MM.1S (cell line): ENCODE measurements at regions not wholly inside any gene's neighbourhood (a gene's known extent, or its start where the extent isn't known, plus 50 kb on each side); places are given as distances from the start of the nearest gene placed in this dataset.

Experiments used
- DNase-seq: peaks from one replicate; pipeline ENCODE4 v3.0.0-alpha.2; 2015
- H2AFZ ChIP-seq: fragments of 300-600 bp; sonication (generic); 2 replicates; pipeline ENCODE4 v1.6.0; 2016; ENCODE audit warnings: antibody characterized with exemption, low read length
- H3F3A ChIP-seq: fragments of 300-600 bp; sonication (generic); 2 replicates; pipeline ENCODE4 v1.6.1; 2016; ENCODE audit warnings: mild to moderate bottlenecking, antibody characterized with exemption, low read length, moderate library complexity, mixed read lengths; ENCODE audit not compliant: insufficient read depth
- H3K27ac ChIP-seq: fragments of 300-600 bp; sonication (generic); 2 replicates; pipeline ENCODE4 v1.5.1; 2016; ENCODE audit warnings: mild to moderate bottlenecking, low read length
- H3K27me3 ChIP-seq: fragments of 300-600 bp; sonication (generic); replicated peaks from 2 replicates; pipeline ENCODE4 v1.6.0; 2016; ENCODE audit warnings: low read length; ENCODE audit not compliant: insufficient read depth
- H3K36me3 ChIP-seq: fragments of 300-600 bp; sonication (generic); replicated peaks from 2 replicates; pipeline ENCODE4 v1.6.1; 2016; ENCODE audit warnings: mild to moderate bottlenecking, low read length, mixed read lengths; ENCODE audit not compliant: insufficient read depth
- H3K4me1 ChIP-seq: fragments of 300-600 bp; sonication (generic); 2 replicates; pipeline ENCODE4 v1.6.1; 2016; ENCODE audit warnings: low read length, mixed read lengths
- H3K4me2 ChIP-seq: fragments of 300-600 bp; sonication (generic); 2 replicates; pipeline ENCODE4 v1.6.0; 2016; ENCODE audit warnings: low read depth, low read length
- H3K4me3 ChIP-seq: fragments of 300-600 bp; sonication (generic); 2 replicates; pipeline ENCODE4 v1.5.1; 2016; ENCODE audit warnings: low read length, mixed read lengths
- H3K79me2 ChIP-seq: fragments of 300-600 bp; sonication (generic); 2 replicates; pipeline ENCODE4 v1.6.1; 2016; ENCODE audit warnings: mixed run types, low read length, mixed read lengths
- H3K9ac ChIP-seq: fragments of 300-600 bp; sonication (generic); 2 replicates; pipeline ENCODE4 v1.6.1; 2016; ENCODE audit warnings: low read length, mixed read lengths
- H3K9me2 ChIP-seq: fragments of 300-600 bp; sonication (generic); replicated peaks from 2 replicates; pipeline ENCODE4 v1.6.1; 2016; ENCODE audit warnings: mild to moderate bottlenecking, low read length, mixed read lengths; ENCODE audit not compliant: insufficient read depth
- H3K9me3 ChIP-seq: fragments of 300-600 bp; sonication (generic); replicated peaks from 2 replicates; pipeline ENCODE4 v1.6.1; 2016; ENCODE audit warnings: mild to moderate bottlenecking, low read length, mixed read lengths; ENCODE audit not compliant: insufficient read depth
- H4K20me1 ChIP-seq: fragments of 300-600 bp; sonication (generic); 2 replicates; pipeline ENCODE4 v1.6.1; 2016; ENCODE audit warnings: mild to moderate bottlenecking, low read length, moderate library complexity, mixed read lengths; ENCODE audit not compliant: insufficient read depth
- EZH2 ChIP-seq: fragments of 300-600 bp; sonication (generic); optimal IDR thresholded peaks from 2 replicates; pipeline ENCODE3; 2017; ENCODE audit warnings: low read depth, mild to moderate bottlenecking, antibody characterized with exemption, low read length, mixed read lengths
- EZH2phosphoT487 ChIP-seq: fragments of 300-600 bp; sonication (generic); IDR thresholded peaks from 2 replicates; pipeline ENCODE4 v1.6.1; 2018; ENCODE audit warnings: antibody characterized with exemption, low read length
- TF ChIP-seq, protein P1 (sequence below): fragments of 300-600 bp; sonication (generic); IDR thresholded peaks from 2 replicates; pipeline ENCODE4 v1.5.1; 2016; ENCODE audit warnings: antibody characterized with exemption, low read length, mixed read lengths

- no peak for DNase-seq
- Histone ChIP-seq H3K27ac (no peak overlapping the region), H4K20me1 (no peaks in the 10 kb centered on the region), H3F3A (no peaks in the 10 kb centered on the region), H3K4me1 (no peaks in the 10 kb centered on the region), H3K36me3 (no peaks in the 10 kb centered on the region), H3K9me2 (no peaks in the 10 kb centered on the region), H3K4me3 (no peak overlapping the region), H3K4me2 (no peak overlapping the region), H2AFZ (no peak overlapping the region), H3K9me3 (no peaks in the 10 kb centered on the region), H3K9ac (no peak overlapping the region), H3K79me2 (no peaks in the 10 kb centered on the region), H3K27me3 (no peaks in the 10 kb centered on the region)
- TF ChIP-seq EZH2phosphoT487 = no peak
- no peak for TF ChIP-seq EZH2
- TF ChIP-seq, protein P1, sequence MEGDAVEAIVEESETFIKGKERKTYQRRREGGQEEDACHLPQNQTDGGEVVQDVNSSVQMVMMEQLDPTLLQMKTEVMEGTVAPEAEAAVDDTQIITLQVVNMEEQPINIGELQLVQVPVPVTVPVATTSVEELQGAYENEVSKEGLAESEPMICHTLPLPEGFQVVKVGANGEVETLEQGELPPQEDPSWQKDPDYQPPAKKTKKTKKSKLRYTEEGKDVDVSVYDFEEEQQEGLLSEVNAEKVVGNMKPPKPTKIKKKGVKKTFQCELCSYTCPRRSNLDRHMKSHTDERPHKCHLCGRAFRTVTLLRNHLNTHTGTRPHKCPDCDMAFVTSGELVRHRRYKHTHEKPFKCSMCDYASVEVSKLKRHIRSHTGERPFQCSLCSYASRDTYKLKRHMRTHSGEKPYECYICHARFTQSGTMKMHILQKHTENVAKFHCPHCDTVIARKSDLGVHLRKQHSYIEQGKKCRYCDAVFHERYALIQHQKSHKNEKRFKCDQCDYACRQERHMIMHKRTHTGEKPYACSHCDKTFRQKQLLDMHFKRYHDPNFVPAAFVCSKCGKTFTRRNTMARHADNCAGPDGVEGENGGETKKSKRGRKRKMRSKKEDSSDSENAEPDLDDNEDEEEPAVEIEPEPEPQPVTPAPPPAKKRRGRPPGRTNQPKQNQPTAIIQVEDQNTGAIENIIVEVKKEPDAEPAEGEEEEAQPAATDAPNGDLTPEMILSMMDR = no peak
These were observed 59.1 kb downstream of the BOD1 start for GRCh38 chr5:173557123-173557903.

DNA sequence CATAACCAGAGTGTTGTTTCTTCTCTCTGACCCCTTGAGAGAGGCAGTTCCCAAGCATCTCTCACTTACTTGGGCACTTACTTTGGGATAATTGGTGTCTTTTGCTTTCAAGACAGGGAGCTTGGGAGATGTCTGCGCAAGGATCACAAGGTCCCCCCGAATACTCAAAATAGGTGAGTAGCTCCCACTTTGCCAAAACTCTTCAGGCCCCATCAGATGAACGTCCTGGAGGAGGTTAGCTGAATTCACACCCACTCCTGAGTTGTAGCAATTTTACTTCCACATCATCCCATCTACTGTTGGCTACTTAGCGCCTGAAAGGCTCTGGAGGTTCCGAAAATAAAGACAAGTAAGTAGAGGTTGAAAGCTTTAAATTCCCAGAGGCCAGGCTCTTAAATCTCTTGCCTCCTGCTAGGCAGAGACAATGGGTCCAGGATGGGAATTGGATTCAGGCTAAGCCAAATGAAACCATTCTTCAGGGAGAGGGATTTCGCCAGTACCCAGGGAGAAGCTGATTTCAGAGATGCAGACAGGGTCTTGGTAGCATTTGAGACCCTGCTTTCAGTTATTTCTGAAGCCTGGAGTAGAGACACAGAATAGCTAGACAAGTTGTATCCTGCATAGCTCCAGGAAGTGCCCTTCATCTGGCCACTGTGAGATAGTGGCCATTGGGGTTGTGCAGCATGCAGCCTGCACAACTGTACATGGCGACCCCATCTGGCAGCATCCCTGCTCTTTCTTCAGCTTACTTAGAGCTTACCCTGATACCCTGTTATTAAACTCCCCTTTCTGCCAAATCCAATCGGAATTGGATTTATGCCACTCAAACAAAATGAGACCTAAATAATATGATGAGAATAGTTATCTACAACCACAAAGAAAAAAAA is 60.1 kb downstream of the BOD1 start:
- no peaks in the 10 kb centered on the region for H3K79me2 ChIP-seq
- H3K9ac ChIP-seq = no peak overlapping the region
- TF ChIP-seq, protein P1 = no peak
- TF ChIP-seq EZH2 = no peak
- no peak for TF ChIP-seq EZH2phosphoT487
- H3K36me3 ChIP-seq = no peaks in the 10 kb centered on the region
- no peaks in the 10 kb centered on the region for H3K27me3 ChIP-seq
- no peak overlapping the region for H3K4me2 ChIP-seq
- DNase-seq = no peak
- H2AFZ ChIP-seq = no peak overlapping the region
- H3K4me1 ChIP-seq = no peaks in the 10 kb centered on the region
- no peaks in the 10 kb centered on the region for H3K9me3 ChIP-seq
- no peak overlapping the region for H3K27ac ChIP-seq
- H3F3A ChIP-seq = no peaks in the 10 kb centered on the region
- no peak overlapping the region for H3K4me3 ChIP-seq
- H3K9me2 ChIP-seq = no peaks in the 10 kb centered on the region
- no peaks in the 10 kb centered on the region for H4K20me1 ChIP-seq

DNA sequence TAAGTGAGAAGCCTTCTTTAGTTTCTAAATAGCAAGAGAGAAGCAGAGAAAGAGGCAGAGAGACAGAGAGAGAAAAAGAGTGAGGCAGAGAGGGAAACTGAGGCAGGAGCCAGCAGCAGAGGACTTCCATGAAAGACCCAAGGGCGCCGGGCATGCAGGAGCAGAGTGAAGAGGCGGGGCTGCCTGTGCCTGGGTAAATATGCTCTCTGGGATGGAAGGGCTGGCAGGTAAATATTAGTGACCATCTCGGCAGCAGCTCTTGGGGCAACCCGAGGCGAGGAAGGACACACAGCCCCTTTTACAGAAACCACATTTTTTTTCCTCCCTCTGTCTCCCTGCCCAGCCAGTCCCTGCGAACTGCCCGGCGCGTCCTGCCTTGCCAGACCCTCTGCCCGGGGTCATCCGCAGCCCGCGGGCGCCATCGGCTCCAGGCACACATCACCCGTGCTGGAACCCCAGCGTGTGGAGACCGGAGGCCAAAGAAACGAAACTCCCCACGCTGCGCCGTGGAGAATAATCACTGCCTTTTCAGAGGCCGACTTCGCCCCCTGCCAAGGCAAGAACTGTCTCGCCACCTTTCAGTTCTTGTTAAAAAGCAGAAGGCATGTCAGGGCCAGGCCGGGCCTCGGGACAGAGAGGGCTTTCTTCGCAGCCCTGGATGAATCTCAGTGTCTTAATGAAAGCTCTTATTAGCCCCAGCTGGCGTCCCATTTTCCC is 61.3 kb downstream of the BOD1 start:
- Histone ChIP-seq H3F3A (no peaks in the 10 kb centered on the region), H3K9ac (no peak overlapping the region), H3K27ac (no peak overlapping the region), H3K4me2 (no peak overlapping the region), H3K9me3 (no peaks in the 10 kb centered on the region), H3K4me1 (no peaks in the 10 kb centered on the region), H2AFZ (no peak overlapping the region), H3K27me3 (no peaks in the 10 kb centered on the region), H3K9me2 (no peaks in the 10 kb centered on the region), H3K79me2 (no peaks in the 10 kb centered on the region), H3K4me3 (no peak overlapping the region), H4K20me1 (no peaks in the 10 kb centered on the region), H3K36me3 (no peaks in the 10 kb centered on the region)
- TF ChIP-seq EZH2 (no peak), EZH2phosphoT487 (no peak)
- TF ChIP-seq, protein P1 = no peak
- no peak for DNase-seq
